HG03159 (cell line): ENCODE measurements at regions not wholly inside any gene's neighbourhood (a gene's known extent, or its start where the extent isn't known, plus 50 kb on each side); places are given as distances from the start of the nearest gene placed in this dataset.
"Not testable (repeated sequence)": the region's sequence is repeated elsewhere in the genome, so short reads cannot be mapped to it uniquely, and the experiment has no call there.

ENCODE experiments used
- ATAC-seq: cut with Tn5 transposase; IDR thresholded peaks from one replicate; pipeline ENCODE4 v1.9.1; 2021; ENCODE audit warnings: mild to moderate bottlenecking, moderate library complexity; ENCODE audit not compliant: unreplicated experiment

DNA sequence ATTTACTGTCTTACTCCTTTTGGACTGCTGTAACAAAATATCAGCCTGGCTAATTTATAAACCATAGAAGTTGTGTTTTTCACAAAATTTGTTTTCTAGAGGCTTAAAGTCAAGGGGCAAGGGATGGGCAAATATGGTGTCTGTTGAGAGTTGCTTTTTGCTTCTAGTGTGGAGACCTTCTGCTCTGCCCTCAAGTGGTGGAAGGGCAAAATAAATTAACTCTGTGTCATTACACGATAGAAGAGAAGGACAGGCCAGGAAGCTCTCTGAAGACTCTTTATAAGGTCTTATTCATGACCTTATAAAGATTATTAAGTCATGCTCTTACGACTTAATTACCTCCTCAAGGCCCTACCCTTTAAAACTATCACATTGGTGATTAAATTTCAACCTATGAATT, 181.2 kb upstream of the LRATD1 start:
- no peak for ATAC-seq

DNA sequence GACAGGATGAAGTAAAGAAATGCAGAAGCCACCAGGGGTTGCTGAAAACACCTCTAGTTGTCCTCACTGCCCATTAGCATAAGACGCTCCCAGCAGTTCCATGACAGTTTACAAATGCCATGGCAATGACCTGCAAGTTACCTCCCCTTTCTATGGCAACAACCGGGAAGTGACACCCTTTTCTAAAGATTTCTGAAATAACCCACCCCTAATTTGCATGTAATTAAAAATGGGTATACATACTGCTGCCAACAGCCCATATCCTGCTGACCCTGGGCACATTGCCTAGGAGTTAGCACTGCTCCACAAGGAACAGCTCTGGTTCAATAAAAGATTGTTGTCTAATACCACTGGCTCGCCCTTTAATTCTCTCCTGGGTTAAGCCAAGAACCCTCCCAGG, 178.3 kb upstream of the LRATD1 start:
- no peak for ATAC-seq

- no peak for ATAC-seq
Measured at GRCh38 chr2:14459786-14460325, 172.7 kb upstream of the LRATD1 start.

- no peak for ATAC-seq
Measured at GRCh38 chr2:14475994-14476393, 156.5 kb upstream of the LRATD1 start.

DNA sequence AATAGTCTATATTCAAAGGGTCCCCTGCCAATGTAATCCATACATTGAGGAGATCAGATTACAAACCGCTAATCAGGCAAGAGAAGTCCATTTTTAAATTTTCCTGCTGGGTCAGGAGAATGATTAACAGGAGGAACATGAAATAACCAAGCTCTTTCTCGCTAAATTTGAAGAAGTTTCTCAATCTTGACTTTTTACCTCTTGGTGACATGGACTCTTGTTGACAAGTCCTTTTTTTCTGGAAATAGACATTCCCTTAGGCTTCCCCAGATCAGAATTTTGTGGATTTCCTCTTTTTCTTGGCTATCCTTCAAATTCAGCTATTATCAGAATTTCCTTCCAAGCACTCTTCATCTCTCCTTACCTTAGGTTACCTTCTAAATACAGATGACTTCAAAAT, 153.0 kb upstream of the LRATD1 start:
- no peak for ATAC-seq

- no peak for ATAC-seq
Measured at GRCh38 chr2:14480120-14480519, 152.4 kb upstream of the LRATD1 start.

DNA sequence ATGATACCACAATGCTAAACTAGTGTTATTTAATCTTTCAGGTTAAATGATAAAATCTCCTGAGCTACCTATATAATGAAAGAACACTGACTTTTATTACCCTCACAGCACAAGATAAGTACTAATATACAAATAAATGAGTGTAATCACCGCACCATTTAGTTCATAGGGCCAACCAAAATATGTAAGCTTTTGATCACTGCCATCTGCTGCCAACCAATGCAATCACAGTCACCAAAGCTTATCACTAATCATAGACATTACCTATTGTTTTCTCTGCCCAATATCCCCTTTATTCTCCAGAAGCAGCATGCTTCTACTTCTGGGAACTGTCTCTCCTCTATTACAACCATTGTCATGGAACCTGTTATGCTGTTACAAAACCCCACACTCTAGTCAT, 151.6 kb upstream of the LRATD1 start:
- no peak for ATAC-seq

DNA sequence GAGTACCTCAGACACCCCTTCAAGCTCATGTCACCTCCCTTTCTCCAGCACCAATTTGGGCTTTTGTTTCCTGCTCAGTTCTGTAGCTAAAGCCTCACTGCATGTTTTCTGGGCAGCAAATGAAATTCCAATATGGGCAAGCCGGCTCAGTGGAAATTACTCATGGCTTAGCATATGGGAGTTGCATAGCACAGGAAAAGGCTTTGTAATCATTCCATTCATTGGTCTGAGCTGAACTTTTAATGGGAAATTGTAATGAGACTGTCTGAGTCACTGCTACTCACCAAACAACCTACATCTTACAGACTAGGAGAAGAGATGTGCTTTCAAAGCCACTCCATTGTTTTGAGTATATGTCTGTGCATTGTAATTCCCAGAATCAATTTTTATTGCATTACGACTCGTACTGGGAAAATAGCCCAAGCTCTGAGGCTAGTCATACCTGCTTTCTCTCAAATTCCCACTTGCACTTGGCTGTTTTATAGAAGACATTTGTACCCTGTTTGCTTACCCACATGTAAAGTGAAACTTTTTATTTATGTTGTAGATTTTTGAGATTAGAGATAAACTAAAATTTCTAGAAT, 139.5 kb upstream of the LRATD1 start:
- ATAC-seq, result no peak

DNA sequence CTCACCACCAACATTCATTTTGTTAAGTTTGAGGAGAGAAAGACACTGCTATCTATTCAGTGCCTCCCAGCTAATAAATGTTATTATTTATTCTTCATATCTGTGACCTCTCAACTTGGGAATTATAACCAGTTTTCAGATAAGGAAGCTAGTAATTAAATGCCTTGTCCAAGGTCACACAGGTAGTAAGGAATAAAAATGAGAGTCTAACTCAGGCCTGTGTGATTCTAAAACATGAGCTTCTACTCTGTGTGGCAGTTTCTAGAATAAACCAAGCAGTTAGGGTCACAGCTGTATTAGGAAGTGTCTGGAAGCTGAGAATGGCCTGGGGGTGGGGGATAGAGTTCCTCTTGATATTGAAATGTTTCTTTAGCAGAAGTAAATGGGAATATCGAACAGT, 137.8 kb upstream of the LRATD1 start:
- ATAC-seq, result no peak

- ATAC-seq, result no peak
Measured at GRCh38 chr2:14501061-14501460, 131.5 kb upstream of the LRATD1 start.

DNA sequence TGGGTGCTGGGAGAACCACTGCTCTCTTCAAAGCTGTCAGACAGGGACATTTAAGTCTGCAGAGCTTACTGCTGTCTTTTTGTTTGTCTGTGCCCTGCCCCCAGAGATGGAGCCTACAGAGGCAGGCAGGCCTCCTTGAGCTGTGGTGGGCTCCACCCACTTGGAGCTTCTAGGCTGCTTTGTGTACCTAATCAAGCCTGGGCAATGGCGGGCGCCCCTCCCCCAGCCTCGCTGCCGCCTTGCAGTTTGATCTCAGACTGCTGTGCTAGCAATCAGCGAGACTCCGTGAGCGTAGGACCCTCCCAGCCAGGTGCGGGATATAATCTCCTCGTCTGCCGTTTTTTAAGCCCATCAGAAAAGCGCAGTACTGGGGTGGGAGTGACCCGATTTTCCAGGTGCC, 125.6 kb upstream of the LRATD1 start:
- ATAC-seq, result not testable (repeated sequence)

DNA sequence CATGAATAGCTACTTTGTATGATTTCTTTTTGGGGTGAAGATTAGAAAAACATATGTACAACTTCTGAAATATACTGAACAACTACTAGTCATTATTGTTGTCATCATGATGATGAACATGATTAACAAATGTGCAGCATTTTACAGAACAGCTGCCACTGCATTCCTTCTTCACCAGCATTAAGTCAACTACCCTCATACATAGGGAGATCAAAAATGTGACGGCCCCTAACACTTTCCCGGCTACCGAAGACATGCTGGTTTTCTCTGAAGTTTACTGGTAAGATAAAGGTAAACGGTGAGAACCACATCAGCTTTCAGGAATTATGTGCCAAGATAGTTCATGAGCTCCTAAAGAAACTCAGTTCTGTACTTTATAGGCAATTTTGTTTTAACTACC, 121.0 kb upstream of the LRATD1 start:
- no peak for ATAC-seq

GRCh38 chr2:14513903-14514302, 118.6 kb upstream of the LRATD1 start:
- ATAC-seq, result no peak

DNA sequence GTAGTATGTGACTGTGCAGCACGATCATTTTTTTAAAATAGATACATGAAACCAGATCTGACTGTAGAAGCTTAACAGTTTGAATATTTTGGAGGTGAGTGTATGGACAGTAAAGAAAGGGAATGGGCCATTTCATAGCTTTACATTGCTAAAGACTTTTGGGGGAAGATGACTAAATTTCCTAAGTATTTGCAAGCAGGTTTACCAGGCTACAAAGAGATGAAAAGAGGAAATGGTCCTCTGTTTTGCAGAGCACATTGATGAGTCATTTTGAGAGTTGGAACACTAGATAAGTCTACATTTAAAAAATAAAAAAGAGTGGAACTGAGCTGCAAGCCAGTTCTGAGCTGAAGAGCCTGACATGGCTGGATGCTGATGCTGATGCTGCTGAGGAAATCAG, 115.7 kb upstream of the LRATD1 start:
- peak; percentile 77 for ATAC-seq

DNA sequence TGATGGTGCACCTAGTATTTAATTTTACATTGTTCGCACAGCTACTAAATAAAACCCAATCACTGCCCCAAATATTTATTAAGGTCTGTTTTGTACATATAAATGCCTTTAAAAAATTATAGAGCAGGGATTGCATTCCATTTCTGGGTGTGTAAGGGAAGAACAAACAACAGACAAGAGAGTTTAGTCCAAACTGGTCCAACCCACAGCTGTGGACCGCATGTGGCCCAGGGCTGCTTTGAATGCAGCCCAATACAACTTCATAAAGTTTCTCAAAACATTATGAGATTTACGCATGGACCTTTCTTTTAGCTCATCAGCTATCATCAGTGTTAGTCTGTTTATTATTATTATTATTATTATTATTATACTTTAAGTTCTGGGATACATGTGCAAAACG, 114.8 kb upstream of the LRATD1 start:
- ATAC-seq, result no peak

DNA sequence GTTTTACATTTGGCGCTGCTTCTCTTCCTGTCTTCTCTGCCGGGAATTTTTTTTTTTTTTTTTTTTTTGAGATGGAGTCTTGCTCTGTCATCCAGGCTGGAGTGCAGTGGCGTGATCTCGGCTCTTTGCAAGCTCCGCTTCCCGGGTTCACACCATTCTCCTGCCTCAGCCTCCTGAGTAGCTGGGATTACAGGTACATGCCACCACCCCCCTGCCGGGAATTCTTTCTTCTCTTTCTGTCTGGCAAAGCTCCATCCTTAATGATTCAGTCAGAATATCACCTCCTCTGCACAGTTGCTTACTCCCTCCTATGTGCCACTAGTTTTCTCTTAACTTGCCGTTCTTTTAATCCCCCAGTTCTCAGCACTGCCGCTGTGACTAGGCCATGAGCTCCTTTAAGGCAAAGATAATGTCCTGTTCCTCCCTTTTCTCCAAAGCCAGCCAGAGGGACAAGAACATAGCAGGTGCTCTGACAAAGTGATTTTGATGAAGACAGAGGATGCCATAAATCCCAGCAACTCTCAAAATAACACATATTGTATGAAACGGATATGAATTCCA, 112.1 kb upstream of the LRATD1 start:
- ATAC-seq, result no peak

- no peak for ATAC-seq
Measured at GRCh38 chr2:14524041-14524802, 108.3 kb upstream of the LRATD1 start.

- ATAC-seq, result no peak
Measured at GRCh38 chr2:14524803-14525080, 107.8 kb upstream of the LRATD1 start.

GRCh38 chr2:14530506-14530905, 102.0 kb upstream of the LRATD1 start:
- ATAC-seq, result no peak

- no peak for ATAC-seq
Measured at GRCh38 chr2:14533131-14533757, 99.3 kb upstream of the LRATD1 start.

- no peak for ATAC-seq
Measured at GRCh38 chr2:14535156-14535555, 97.4 kb upstream of the LRATD1 start.

GRCh38 chr2:14536976-14537375, 95.5 kb upstream of the LRATD1 start:
- no peak for ATAC-seq
